ENCODE measurements at regions not wholly inside any gene's neighbourhood (a gene's known extent, or its start where the extent isn't known, plus 50 kb on each side); places are given as distances from the start of the nearest gene placed in this dataset.

DNA sequence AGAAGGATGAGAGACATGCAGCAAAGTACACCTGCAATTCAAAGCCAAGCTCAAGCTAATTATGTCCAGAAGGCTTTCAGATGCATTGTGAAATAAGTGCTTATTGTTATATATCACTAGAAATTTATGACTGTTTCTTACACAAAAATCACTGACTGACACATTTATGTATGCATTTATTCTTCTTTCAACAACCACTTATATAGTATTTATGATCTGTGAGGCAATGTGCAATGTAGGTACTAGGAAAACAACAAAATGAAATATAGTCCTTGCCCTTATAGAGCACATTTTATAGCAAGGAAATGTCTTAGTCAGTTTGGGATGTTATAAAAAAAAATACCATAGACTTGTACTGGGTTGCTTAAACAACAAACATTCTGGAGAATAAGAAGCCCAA is 167.6 kb downstream of the YIPF5 start:
- H3K4me3 ChIP-seq: no peak overlapping the region
- H3K27me3 ChIP-seq: no peaks in the 10 kb centered on the region
- H3K36me3 ChIP-seq: no peaks in the 10 kb centered on the region
- DNase-seq (ENCODE audit: low spot score): no peak
- TF ChIP-seq, protein P1, sequence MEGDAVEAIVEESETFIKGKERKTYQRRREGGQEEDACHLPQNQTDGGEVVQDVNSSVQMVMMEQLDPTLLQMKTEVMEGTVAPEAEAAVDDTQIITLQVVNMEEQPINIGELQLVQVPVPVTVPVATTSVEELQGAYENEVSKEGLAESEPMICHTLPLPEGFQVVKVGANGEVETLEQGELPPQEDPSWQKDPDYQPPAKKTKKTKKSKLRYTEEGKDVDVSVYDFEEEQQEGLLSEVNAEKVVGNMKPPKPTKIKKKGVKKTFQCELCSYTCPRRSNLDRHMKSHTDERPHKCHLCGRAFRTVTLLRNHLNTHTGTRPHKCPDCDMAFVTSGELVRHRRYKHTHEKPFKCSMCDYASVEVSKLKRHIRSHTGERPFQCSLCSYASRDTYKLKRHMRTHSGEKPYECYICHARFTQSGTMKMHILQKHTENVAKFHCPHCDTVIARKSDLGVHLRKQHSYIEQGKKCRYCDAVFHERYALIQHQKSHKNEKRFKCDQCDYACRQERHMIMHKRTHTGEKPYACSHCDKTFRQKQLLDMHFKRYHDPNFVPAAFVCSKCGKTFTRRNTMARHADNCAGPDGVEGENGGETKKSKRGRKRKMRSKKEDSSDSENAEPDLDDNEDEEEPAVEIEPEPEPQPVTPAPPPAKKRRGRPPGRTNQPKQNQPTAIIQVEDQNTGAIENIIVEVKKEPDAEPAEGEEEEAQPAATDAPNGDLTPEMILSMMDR (IDR thresholded peaks at IDR 0.05): no peak
- no peaks in the 10 kb centered on the region for H3K4me1 ChIP-seq
- H3K27ac ChIP-seq: no peak overlapping the region
- no peaks in the 10 kb centered on the region for H3K9me3 ChIP-seq

DNA sequence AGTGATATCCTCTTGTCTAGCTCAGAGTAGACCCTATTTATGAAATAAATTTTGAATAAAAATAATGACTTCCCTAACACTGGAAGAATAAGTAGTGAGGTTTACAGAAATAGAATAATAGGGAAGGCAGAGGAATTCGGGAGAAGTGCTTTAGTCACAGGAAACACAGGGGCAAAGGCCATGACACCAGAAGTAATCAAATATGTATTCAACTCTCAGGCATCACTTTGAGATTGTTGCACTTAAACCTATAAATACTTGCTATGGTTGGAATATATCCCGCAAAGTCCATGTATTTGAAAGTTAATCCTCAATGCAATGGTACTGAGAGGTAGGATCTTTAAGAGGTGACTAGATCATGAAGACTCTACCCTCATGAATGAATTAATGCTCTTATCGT is 166.8 kb downstream of the YIPF5 start:
- Histone ChIP-seq H3K27ac (no peak overlapping the region), H3K27me3 (no peaks in the 10 kb centered on the region), H3K4me3 (no peak overlapping the region), H3K4me1 (no peaks in the 10 kb centered on the region), H3K9me3 (no peaks in the 10 kb centered on the region), H3K36me3 (no peaks in the 10 kb centered on the region)
- TF ChIP-seq, protein P1 (IDR thresholded peaks at IDR 0.05): no peak
- DNase-seq (ENCODE audit: low spot score): no peak

DNA sequence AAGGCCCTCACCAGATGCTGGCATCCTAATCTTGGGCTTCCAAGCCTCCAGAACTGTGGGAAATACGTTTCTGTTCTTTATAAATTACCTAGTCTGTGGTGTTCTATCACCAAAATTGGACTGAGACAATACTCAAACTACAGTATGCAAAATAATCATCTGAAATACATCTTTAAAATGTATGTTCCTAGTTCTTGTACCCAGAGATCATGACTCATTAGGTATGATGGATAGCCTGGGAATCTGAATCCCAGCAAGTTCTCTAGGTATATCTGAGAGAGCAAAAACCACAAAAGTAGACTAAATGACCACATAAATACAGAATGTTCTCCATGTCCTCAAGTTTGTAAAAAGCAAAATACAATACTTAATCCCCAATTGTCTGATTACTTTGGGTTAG is 166.3 kb downstream of the YIPF5 start:
- H3K27me3 ChIP-seq: no peaks in the 10 kb centered on the region
- DNase-seq (ENCODE audit: low spot score): no peak
- H3K36me3 ChIP-seq: no peaks in the 10 kb centered on the region
- TF ChIP-seq, protein P1 (IDR thresholded peaks at IDR 0.05): no peak
- no peaks in the 10 kb centered on the region for H3K9me3 ChIP-seq
- H3K4me3 ChIP-seq: no peak overlapping the region
- no peak overlapping the region for H3K27ac ChIP-seq
- H3K4me1 ChIP-seq: no peaks in the 10 kb centered on the region

DNA sequence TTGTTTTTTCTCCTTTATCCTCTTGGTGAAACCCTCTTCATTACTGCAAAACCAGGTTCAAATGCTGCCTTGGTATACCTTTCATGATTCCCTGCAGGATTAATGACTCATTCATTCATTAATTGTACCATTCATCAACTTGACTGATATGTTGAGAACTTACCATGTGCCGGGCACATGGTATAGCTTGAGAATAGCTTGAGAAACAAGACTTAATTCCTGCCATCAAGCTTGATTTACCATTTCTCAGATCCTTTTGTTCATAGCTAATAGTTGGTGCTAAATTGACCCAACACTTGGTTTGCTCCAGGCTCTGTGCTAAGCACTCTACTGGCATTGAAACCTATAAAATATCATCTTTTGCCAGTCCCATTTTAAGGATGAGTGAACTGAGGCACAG is 165.7 kb downstream of the YIPF5 start:
- no peak for DNase-seq (ENCODE audit: low spot score)
- H3K27me3 ChIP-seq: no peaks in the 10 kb centered on the region
- H3K27ac ChIP-seq: no peak overlapping the region
- H3K9me3 ChIP-seq: no peaks in the 10 kb centered on the region
- H3K4me1 ChIP-seq: no peaks in the 10 kb centered on the region
- H3K36me3 ChIP-seq: no peaks in the 10 kb centered on the region
- TF ChIP-seq, protein P1 (IDR thresholded peaks at IDR 0.05): no peak
- H3K4me3 ChIP-seq: no peak overlapping the region

DNA sequence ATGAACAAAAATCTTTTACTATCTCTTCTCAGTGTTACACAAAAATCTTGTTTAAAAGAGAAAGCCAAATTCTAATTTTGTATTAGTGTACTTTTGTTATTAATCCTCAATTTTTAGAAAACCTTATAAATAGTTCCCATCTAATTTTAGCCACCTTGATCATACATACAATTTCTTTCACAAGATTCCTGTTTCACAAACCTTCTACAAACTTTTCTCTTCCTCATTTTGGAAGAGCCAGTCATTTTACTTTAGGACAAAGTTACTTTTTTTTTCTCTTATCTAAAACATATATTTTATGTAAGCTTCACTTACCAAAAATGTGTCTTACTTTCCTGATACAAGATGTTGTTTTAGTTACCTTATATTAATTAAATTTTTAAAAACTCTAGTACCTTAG is 161.3 kb downstream of the YIPF5 start:
- DNase-seq (ENCODE audit: low spot score): no peak
- H3K9me3 ChIP-seq: no peaks in the 10 kb centered on the region
- H3K4me3 ChIP-seq: no peak overlapping the region
- peaks cover 0 to under 1% of the 10 kb centered on the region in 2 donors for H3K4me1 ChIP-seq
- H3K27me3 ChIP-seq: no peaks in the 10 kb centered on the region
- TF ChIP-seq, protein P1 (IDR thresholded peaks at IDR 0.05): no peak
- no peak overlapping the region for H3K27ac ChIP-seq
- no peaks in the 10 kb centered on the region for H3K36me3 ChIP-seq

DNA sequence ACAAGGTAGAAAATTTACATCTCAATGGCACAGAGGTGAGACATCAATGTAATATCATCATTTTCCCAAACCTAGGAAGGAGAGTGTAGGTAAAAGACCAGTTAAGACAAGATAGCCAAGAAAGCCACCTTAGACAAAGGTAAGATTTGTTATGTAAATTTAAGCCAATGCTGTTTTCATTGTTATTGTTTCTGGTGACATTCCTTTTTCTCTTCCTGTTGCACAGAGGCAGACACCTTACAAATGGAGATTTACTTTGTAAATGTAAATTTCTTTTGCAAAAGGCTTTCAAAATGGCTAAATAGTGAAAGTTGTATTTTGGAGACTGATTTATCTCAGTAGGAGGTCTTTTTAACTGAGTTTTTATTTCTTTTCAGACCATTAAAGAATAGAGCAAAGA is 159.1 kb downstream of the YIPF5 start:
- Histone ChIP-seq H3K27ac (no peak overlapping the region), H3K4me3 (no peak overlapping the region), H3K9me3 (no peaks in the 10 kb centered on the region), H3K27me3 (no peaks in the 10 kb centered on the region), H3K4me1 (peaks cover 0 to 4% of the 10 kb centered on the region in 2 donors), H3K36me3 (no peaks in the 10 kb centered on the region)
- DNase-seq (ENCODE audit: low spot score): no peak
- TF ChIP-seq, protein P1 (IDR thresholded peaks at IDR 0.05): no peak
